H1 (cell line): ENCODE measurements at regions not wholly inside any gene's neighbourhood (a gene's known extent, or its start where the extent isn't known, plus 50 kb on each side); places are given as distances from the start of the nearest gene placed in this dataset.

Source experiments
- ASH2L ChIP-seq: fragments of 200-600, 300-600 bp; sonication (generic); IDR thresholded peaks from one replicate; pipeline ENCODE4 v1.7.1; 2017; ENCODE audit warnings: low read length
- CHD2 ChIP-seq: IDR thresholded peaks from 2 replicates; pipeline ENCODE4 v1.6.1; 2012; ENCODE audit warnings: low read length, improper control_type of control experiment
- CTBP2 ChIP-seq: IDR thresholded peaks from 2 replicates; pipeline ENCODE4 v1.7.0; 2011; ENCODE audit warnings: borderline replicate concordance, mild to moderate bottlenecking, moderate library complexity, mixed read lengths, low read length; ENCODE audit not compliant: insufficient read depth, insufficient read length
- GTF2F1 ChIP-seq: IDR thresholded peaks from 2 replicates; pipeline ENCODE4 v1.6.1; 2012; ENCODE audit warnings: low read depth, low read length, improper control_type of control experiment, borderline replicate concordance
- RNF2 ChIP-seq: fragments of 200-900, 300-1000 bp; sonication (generic); IDR thresholded peaks from 2 replicates; pipeline ENCODE4 v1.7.1; 2016; ENCODE audit warnings: borderline replicate concordance, low read depth, mild to moderate bottlenecking, antibody characterized with exemption, low read length; ENCODE audit not compliant: poor library complexity, severe bottlenecking; ENCODE audit errors: missing control alignments

DNA sequence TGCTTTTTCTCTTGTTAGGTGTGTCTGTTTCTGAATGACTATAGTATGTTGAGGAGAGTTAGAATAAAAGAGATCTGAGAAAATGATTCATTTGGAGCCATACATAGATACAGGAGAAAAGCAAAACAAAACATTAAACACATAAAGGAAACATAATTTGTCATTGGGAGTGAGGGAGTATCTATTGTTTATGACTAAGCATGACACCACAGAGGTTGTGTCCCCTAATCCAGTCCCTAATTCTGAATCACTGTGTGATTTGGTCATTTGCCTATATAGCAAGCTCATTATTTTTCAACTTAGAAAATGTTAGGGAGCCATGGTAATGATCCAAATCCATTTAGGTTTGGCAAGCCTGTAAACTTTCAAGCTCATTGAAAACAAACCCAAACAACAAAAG lies 132.3 kb upstream of the BMPER start (continued):
- TF ChIP-seq RNF2, result no peak
- TF ChIP-seq GTF2F1, result no peak
- no peak for TF ChIP-seq ASH2L
- no peak for TF ChIP-seq CHD2
- TF ChIP-seq CTBP2, result no peak
- TF ChIP-seq, all 59 proteins: peak for 0
